Umbilical cord (tissue), 1 donor: ENCODE measurements at regions not wholly inside any gene's neighbourhood (a gene's known extent, or its start where the extent isn't known, plus 50 kb on each side); places are given as distances from the start of the nearest gene placed in this dataset.
"Not testable (repeated sequence)": the region's sequence is repeated elsewhere in the genome, so short reads cannot be mapped to it uniquely, and the experiment has no call there.

ENCODE experiments used
- DNase-seq: peaks from one replicate; pipeline ENCODE4 v3.0.0-alpha.2; 2015; ENCODE audit warnings: low spot score

- DNase-seq, result no peak
Measured at GRCh38 chr9:13446286-13446937, 166.9 kb upstream of the MPDZ start.

- peak; percentile 23 for DNase-seq
Measured at GRCh38 chr9:13445103-13445500, 165.6 kb upstream of the MPDZ start.

DNA sequence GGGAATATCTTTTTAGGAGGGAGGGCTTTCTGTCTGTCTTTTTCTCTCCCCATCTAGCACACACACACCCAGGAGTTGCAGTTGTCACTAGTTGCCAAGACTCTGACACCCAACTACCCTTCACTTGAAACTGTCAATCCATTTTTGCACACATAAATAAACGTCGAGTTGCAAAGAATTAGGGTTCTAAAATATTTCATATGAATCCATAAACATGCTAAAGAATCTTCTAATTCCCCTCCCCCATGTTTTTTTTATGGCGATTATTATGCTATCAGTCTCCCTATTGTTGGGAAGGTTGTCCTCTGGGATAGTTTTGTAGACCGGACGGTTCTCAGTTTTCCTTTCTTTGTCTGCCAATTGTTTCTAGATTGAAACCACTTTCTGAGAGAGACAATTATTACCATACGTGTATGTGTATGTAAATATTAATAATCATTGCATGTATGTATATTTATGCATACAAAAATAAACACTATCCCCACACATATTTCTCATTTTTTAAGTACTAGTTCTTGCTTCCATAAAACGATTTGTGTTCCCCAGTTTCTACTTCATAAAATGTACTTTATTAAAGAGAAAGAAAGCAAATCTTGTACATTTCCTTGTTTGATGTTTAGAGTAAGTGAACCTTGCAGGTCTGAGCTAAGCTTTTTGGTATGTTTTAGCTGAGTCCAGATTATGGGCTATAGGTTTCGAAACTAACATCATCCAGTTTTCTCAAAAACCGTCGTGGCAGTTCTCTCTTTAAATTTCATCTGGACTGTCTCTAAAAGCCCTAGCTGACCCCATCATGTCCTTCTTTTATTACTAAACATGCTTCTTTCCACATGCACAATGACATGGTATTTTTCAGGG, 165.0 kb upstream of the MPDZ start:
- DNase-seq, result peak; percentile 35

DNA sequence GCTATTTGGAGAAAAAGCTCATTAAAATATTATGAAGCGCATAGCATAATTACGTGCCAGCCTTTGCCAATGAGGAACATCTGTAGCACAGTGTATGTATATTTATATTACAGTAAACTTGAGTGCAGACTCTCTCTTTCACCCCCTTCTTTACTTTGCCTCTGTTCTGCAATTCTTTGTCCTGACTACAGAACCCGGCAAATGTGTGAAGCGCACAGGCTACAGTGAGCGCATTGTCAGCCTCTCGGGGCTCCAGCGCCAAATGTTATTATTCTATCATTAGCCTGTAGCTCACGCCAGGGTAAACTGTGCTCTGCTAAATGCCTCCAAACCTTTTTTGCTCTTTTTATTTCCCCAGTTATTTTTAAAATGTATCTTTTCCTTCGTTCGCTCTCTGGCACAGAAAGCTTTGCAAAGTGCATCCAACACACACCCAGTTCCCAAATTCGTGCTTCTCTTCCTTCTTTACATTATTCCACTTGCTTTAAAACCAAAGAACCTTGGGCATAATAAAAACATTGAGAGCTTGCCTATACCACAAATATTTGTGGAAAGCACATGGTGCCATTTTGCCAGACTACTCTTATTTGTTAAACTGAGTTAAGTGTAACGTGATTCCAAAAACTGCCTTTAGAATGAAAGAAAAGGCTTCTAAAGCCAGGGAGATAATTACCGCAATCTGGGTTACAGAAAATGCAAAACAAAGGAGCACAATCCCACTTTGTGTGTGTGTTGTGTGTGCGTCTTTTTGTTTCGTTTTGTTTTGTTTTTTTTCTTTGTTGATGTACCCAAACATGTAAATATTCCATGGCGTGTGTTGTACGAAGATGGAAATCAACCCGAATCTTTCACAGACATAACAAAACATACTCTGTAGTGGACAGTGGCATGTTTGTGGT, 164.1 kb upstream of the MPDZ start:
- no peak for DNase-seq

- DNase-seq, result no peak
Measured at GRCh38 chr9:13439685-13440476, 160.4 kb upstream of the MPDZ start.

DNA sequence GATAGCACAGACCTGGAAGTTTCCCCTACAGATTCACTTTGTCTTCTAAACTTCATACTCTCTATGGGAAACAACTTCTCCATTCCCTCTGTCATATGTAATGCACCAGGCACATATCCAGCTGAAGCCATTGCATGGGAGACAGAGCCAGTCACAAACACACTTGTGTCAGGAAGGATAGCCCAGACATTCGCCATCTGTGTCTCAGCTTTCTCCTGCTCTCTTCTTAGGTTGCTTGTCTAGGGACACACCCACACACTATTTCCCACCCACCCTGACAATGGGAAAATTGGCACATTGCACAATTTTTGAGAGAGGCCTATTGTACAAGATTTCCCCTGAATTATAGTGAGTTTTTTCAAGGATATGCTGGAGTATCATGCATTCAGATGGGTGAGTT, 158.4 kb upstream of the MPDZ start:
- DNase-seq, result no peak

GRCh38 chr9:13436591-13436990, 157.1 kb upstream of the MPDZ start:
- DNase-seq, result peak; percentile 29

- not testable (repeated sequence) for DNase-seq
Measured at GRCh38 chr9:13433453-13433852, 154.0 kb upstream of the MPDZ start.

GRCh38 chr9:13432904-13433303, 153.4 kb upstream of the MPDZ start:
- no peak for DNase-seq

GRCh38 chr9:13431692-13432091, 152.2 kb upstream of the MPDZ start:
- DNase-seq, result no peak

- no peak for DNase-seq
Measured at GRCh38 chr9:13431222-13431536, 151.7 kb upstream of the MPDZ start.

GRCh38 chr9:13430368-13431221, 151.1 kb upstream of the MPDZ start:
- no peak for DNase-seq

DNA sequence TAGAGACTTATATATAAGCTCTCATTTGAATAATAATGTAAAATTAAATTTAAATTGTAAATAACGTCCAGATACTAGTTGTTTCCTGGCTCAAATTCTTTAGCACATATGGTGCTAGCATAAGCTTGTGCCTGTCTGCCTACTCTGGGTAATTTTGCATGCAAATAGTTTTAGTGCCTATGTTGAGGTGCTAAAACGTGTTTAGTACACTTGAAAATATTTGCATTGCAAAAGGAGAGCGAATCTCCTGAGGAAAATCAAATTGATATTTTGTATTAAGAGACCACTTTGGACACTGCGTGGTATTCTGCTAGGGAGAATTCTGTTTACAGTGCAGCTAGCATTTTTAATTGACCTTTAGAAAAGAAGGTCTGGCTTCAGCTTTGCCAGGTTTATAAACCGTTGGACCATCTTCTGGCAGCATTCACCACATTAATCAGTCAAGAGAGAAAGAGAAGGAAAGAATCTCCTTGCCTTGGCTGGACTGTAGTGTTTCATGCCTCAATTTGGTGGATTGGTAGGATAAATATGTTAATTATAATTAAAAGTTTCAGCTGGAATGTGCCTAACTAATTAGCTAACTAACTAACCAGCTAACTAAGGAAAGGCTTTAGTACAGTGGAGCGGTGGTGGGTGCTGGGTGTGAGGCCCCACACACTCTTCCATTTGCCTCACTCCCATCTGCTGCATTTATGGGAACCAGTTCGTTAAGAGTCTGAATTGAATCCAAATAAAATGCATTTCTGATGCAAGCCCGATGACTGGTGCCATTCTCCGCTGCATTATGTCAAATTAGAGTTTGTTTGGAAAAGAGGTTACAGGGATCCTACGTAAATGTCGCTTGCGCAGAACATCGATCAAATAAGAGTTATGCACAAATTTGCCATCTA, 150.1 kb upstream of the MPDZ start:
- DNase-seq, result no peak

DNA sequence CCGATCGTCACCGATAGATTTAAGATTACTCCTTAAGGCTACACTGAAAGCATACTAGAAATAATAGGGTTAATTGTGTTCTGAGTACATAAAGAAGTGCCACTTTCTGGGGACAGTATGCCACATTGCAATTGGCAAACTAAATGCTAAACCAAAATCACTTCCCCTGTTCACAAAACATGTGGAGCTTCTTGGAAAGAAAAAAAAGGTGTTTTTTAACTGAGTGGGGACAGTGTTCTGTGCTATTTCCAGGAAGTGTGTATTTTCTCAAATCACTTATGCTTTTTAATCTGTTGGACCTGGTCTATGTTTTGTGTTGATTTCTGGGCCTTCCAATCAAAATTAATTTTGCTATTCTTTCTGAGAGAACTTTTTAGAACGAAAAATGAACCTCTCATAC, 149.3 kb upstream of the MPDZ start:
- DNase-seq, result no peak

- DNase-seq, result peak; percentile 59
Measured at GRCh38 chr9:13427587-13427986, 148.1 kb upstream of the MPDZ start.

DNA sequence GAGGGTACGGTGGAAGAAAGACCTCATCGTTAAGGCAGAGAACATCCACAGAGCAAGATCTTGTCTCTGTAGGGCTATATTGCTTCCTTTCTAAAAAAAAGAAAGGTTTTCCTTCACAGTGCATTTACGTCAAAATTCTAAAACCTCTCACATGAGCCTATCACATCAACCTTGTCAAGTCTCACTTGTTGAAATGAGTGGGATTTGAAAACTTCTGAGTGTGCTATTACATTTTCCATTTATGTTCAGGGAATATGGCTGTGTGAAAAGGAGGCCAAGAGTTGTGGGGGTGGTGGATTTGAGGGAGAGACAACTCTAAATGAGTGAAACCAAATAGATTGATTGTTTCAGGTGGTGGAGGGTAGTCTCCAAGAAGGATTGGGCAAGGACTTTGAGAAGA, 147.1 kb upstream of the MPDZ start:
- DNase-seq, result no peak

GRCh38 chr9:13424872-13425271, 145.4 kb upstream of the MPDZ start:
- DNase-seq, result no peak

- no peak for DNase-seq
Measured at GRCh38 chr9:13424204-13424603, 144.7 kb upstream of the MPDZ start.

DNA sequence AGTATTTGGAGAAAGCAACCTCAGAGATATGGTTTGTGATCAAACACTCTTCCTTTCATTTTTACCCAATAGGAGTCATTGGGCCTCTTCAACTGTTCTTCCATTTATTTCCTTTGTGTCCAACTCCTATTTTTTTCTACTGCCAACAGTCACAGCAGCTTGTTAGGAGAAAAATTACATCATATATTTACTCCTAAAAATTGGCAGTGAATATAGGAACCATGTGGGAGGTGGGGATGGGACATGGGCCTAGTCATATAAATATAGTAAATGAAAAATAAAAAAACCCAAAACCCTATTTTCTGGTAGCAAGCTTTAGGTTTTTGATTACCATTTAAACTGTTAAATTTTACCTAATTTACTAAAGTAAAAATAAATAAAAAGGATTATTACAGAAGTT, 134.9 kb upstream of the MPDZ start:
- DNase-seq, result no peak

GRCh38 chr9:13412331-13412730, 132.8 kb upstream of the MPDZ start:
- DNase-seq, result peak; percentile 31
